SK-N-SH treated with all-trans-retinoic acid at 6 μM for 48 hours (cell line): ENCODE measurements at regions not wholly inside any gene's neighbourhood (a gene's known extent, or its start where the extent isn't known, plus 50 kb on each side); places are given as distances from the start of the nearest gene placed in this dataset.

Experiments used
- ARNTL ChIP-seq: fragments of 450-650 bp; formaldehyde crosslinking; IDR thresholded peaks from 2 replicates; pipeline ENCODE4 v1.5.0; 2020; ENCODE audit warnings: low read depth, mild to moderate bottlenecking, moderate library complexity, borderline replicate concordance
- CSDC2 ChIP-seq: fragments of 250-450 bp; sonication (Bioruptor Pico); IDR thresholded peaks from 2 replicates; pipeline ENCODE4 v1.5.0; 2020; ENCODE audit warnings: mild to moderate bottlenecking, moderate library complexity
- ESRRG ChIP-seq: fragments of 250-450 bp; sonication (Bioruptor Pico); IDR thresholded peaks from 2 replicates; pipeline ENCODE4 v1.6.1; 2021; ENCODE audit warnings: mild to moderate bottlenecking
- ISL1 ChIP-seq: fragments of 250-450 bp; sonication (Bioruptor Pico); IDR thresholded peaks from 2 replicates; pipeline ENCODE4 v2.1.2; 2022; ENCODE audit warnings: mild to moderate bottlenecking, moderate library complexity
- OSR1 ChIP-seq: fragments of 250-450 bp; sonication (Bioruptor Pico); IDR thresholded peaks from 2 replicates; pipeline ENCODE4 v1.8.0; 2022; ENCODE audit warnings: moderate library complexity, mild to moderate bottlenecking, inconsistent platforms
- PATZ1 ChIP-seq: fragments of 250-450 bp; sonication (Bioruptor Pico); IDR thresholded peaks from 2 replicates; pipeline ENCODE4 v1.8.0; 2020; ENCODE audit warnings: mild to moderate bottlenecking, moderate library complexity, borderline replicate concordance
- RARB ChIP-seq: fragments of 250-450 bp; sonication (Bioruptor Pico); IDR thresholded peaks from 2 replicates; pipeline ENCODE4 v1.8.0; 2021; ENCODE audit warnings: mild to moderate bottlenecking, moderate library complexity
- SNAI2 ChIP-seq: fragments of 250-450 bp; sonication (Bioruptor Pico); IDR thresholded peaks from 2 replicates; pipeline ENCODE4 v1.5.0; 2020; ENCODE audit warnings: mild to moderate bottlenecking, moderate library complexity
- ZC3H10 ChIP-seq: fragments of 250-450 bp; sonication (Bioruptor Pico); IDR thresholded peaks from 2 replicates; pipeline ENCODE4 v1.5.1; 2021; ENCODE audit warnings: mild to moderate bottlenecking, moderate library complexity
- ZFP3 ChIP-seq: fragments of 250-450 bp; sonication (Bioruptor Pico); IDR thresholded peaks from 2 replicates; pipeline ENCODE4 v1.5.0; 2020; ENCODE audit warnings: mild to moderate bottlenecking, moderate library complexity
- ZNF70 ChIP-seq: fragments of 450-650 bp; formaldehyde crosslinking; IDR thresholded peaks from 2 replicates; pipeline ENCODE4 v1.5.0; 2020; ENCODE audit warnings: mild to moderate bottlenecking, moderate library complexity
- ZNF8 ChIP-seq: fragments of 450-650 bp; formaldehyde crosslinking; IDR thresholded peaks from 2 replicates; pipeline ENCODE4 v1.5.0; 2020; ENCODE audit warnings: mild to moderate bottlenecking, moderate library complexity
- TF ChIP-seq, protein P1 (sequence below): fragments of 250-450 bp; sonication (Bioruptor Pico); IDR thresholded peaks from 2 replicates; pipeline ENCODE4 v1.5.0; 2020; ENCODE audit warnings: mild to moderate bottlenecking, moderate library complexity

GRCh38 chr12:67760586-67761275 is 112.2 kb downstream of the DYRK2 start:
- no peak for TF ChIP-seq ARNTL (CRISPR knock-in tag)
- TF ChIP-seq PATZ1 (CRISPR knock-in tag), result no peak
- TF ChIP-seq ZC3H10 (CRISPR knock-in tag), result no peak
- no peak for TF ChIP-seq OSR1 (CRISPR knock-in tag)
- TF ChIP-seq ZNF8 (CRISPR knock-in tag), result no peak
- no peak for TF ChIP-seq RARB
- TF ChIP-seq, protein P1, sequence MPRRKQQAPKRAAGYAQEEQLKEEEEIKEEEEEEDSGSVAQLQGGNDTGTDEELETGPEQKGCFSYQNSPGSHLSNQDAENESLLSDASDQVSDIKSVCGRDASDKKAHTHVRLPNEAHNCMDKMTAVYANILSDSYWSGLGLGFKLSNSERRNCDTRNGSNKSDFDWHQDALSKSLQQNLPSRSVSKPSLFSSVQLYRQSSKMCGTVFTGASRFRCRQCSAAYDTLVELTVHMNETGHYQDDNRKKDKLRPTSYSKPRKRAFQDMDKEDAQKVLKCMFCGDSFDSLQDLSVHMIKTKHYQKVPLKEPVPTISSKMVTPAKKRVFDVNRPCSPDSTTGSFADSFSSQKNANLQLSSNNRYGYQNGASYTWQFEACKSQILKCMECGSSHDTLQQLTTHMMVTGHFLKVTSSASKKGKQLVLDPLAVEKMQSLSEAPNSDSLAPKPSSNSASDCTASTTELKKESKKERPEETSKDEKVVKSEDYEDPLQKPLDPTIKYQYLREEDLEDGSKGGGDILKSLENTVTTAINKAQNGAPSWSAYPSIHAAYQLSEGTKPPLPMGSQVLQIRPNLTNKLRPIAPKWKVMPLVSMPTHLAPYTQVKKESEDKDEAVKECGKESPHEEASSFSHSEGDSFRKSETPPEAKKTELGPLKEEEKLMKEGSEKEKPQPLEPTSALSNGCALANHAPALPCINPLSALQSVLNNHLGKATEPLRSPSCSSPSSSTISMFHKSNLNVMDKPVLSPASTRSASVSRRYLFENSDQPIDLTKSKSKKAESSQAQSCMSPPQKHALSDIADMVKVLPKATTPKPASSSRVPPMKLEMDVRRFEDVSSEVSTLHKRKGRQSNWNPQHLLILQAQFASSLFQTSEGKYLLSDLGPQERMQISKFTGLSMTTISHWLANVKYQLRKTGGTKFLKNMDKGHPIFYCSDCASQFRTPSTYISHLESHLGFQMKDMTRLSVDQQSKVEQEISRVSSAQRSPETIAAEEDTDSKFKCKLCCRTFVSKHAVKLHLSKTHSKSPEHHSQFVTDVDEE (CRISPR knock-in tag), result no peak
- TF ChIP-seq SNAI2 (CRISPR knock-in tag), result no peak
- no peak for TF ChIP-seq ZFP3 (CRISPR knock-in tag)
- TF ChIP-seq ZNF70, result no peak
- TF ChIP-seq ISL1 (CRISPR knock-in tag), result no peak
- no peak for TF ChIP-seq ESRRG (CRISPR knock-in tag)
- no peak for TF ChIP-seq CSDC2 (CRISPR knock-in tag)
